Fibroblast of lung (primary cell): ENCODE measurements at regions not wholly inside any gene's neighbourhood (a gene's known extent, or its start where the extent isn't known, plus 50 kb on each side); places are given as distances from the start of the nearest gene placed in this dataset.

Source experiments
- DNase-seq, 2 donors: peaks; one replicate each; pipeline versions ENCODE4 v3.0.0 to v3.0.0-alpha.2; 2010; ENCODE audit warnings: low read depth in 2 of 2
- H2AFZ ChIP-seq: 2 replicates; pipeline ENCODE4 v1.5.1; 2012; ENCODE audit warnings: low read length, control low read depth, inconsistent platforms
- H3K27ac ChIP-seq: 2 replicates; pipeline ENCODE4 v1.5.1; 2011; ENCODE audit warnings: low read length, control low read depth; ENCODE audit not compliant: insufficient read depth
- H3K27me3 ChIP-seq: 2 replicates; pipeline ENCODE4 v1.5.1; 2011; ENCODE audit warnings: mild to moderate bottlenecking, low read length; ENCODE audit not compliant: control insufficient read depth, insufficient read depth
- H3K36me3 ChIP-seq: 2 replicates; pipeline ENCODE4 v1.5.1; 2011; ENCODE audit warnings: low read length; ENCODE audit not compliant: control insufficient read depth, insufficient read depth
- H3K4me1 ChIP-seq: 2 replicates; pipeline ENCODE4 v1.5.1; 2011; ENCODE audit warnings: low read length; ENCODE audit not compliant: control insufficient read depth, insufficient read depth; ENCODE audit errors: extremely low read depth
- H3K4me2 ChIP-seq: 2 replicates; pipeline ENCODE4 v1.5.1; 2011; ENCODE audit warnings: low read length, control low read depth; ENCODE audit not compliant: insufficient read depth; ENCODE audit errors: extremely low read depth
- H3K4me3 ChIP-seq, 4 experiments: fragments of 200-600 bp in 1 of 4; sonication (generic) in 1 of 4; replicated peaks in 1 of 4; 2 replicates each; pipeline ENCODE4 v1.5.1; 2011 to 2016; ENCODE audit warnings: low read length in 4 of 4, low read depth in 3 of 4, mild to moderate bottlenecking in 3 of 4, control low read depth in 2 of 4, inconsistent platforms in 1 of 4, mixed read lengths in 1 of 4; ENCODE audit not compliant: insufficient read depth in 1 of 4; ENCODE audit errors: control extremely low read depth in 1 of 4
- H3K79me2 ChIP-seq: 2 replicates; pipeline ENCODE4 v1.5.1; 2012; ENCODE audit warnings: mild to moderate bottlenecking, low read length, inconsistent platforms; ENCODE audit not compliant: control insufficient read depth, insufficient read depth
- H3K9ac ChIP-seq: 2 replicates; pipeline ENCODE4 v1.5.1; 2011; ENCODE audit warnings: mild to moderate bottlenecking, low read length, control low read depth; ENCODE audit not compliant: insufficient read depth
- H3K9me3 ChIP-seq: 2 replicates; pipeline ENCODE4 v1.5.1; 2012; ENCODE audit warnings: low read depth, low read length; ENCODE audit not compliant: control insufficient read depth, insufficient read depth
- H4K20me1 ChIP-seq: 2 replicates; pipeline ENCODE4 v1.5.1; 2011; ENCODE audit warnings: low read length; ENCODE audit not compliant: control insufficient read depth, insufficient read depth; ENCODE audit errors: extremely low read depth
- EZH2 ChIP-seq: IDR thresholded peaks from 2 replicates; pipeline ENCODE4 v1.5.1; 2012; ENCODE audit warnings: low read length, control low read depth, mild to moderate bottlenecking; ENCODE audit errors: missing control alignments
- TF ChIP-seq, protein P1 (sequence below), 2 donors: IDR thresholded peaks in 1 of 2; conservative IDR thresholded peaks in 1 of 2; 1 replicate in 1 of 2; 2 replicates in 1 of 2; pipeline ENCODE4 v1.5.1; 2011 to 2012; ENCODE audit warnings: low read length in 2 of 2, control low read depth in 1 of 2, inconsistent platforms in 1 of 2, low read depth in 1 of 2, mild to moderate bottlenecking in 1 of 2

DNA sequence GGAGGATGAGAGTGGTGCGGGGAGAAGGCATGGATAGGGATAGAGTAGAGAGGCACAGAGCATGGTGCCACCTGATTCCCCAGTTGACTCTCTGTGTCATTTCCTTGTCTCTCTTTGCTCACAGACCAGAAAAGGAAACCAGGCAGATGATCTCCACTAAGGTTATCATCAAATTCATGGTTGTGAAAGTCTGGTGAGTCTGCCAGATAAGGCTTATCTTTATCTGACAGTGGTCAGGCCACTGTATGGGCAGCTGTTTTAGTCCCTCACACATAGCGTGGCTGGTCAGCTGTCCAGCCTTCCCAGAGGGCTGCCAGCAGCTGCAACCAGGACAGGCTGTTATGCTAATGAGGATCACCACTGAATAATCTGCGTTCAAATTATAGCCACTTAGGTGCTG, 99.0 kb downstream of the ADRA2A start:
- H3K27me3 ChIP-seq = no peaks in the 10 kb centered on the region
- no peaks in the 10 kb centered on the region for H4K20me1 ChIP-seq
- H3K9me3 ChIP-seq = no peaks in the 10 kb centered on the region
- no peak for DNase-seq
- H2AFZ ChIP-seq = no peak overlapping the region
- H3K4me3 ChIP-seq = no peak overlapping the region
- H3K4me2 ChIP-seq = no peak overlapping the region
- H3K79me2 ChIP-seq = no peaks in the 10 kb centered on the region
- H3K36me3 ChIP-seq = no peaks in the 10 kb centered on the region
- H3K9ac ChIP-seq = no peak overlapping the region
- no peak overlapping the region for H3K27ac ChIP-seq
- H3K4me1 ChIP-seq = no peaks in the 10 kb centered on the region
- TF ChIP-seq, protein P1, sequence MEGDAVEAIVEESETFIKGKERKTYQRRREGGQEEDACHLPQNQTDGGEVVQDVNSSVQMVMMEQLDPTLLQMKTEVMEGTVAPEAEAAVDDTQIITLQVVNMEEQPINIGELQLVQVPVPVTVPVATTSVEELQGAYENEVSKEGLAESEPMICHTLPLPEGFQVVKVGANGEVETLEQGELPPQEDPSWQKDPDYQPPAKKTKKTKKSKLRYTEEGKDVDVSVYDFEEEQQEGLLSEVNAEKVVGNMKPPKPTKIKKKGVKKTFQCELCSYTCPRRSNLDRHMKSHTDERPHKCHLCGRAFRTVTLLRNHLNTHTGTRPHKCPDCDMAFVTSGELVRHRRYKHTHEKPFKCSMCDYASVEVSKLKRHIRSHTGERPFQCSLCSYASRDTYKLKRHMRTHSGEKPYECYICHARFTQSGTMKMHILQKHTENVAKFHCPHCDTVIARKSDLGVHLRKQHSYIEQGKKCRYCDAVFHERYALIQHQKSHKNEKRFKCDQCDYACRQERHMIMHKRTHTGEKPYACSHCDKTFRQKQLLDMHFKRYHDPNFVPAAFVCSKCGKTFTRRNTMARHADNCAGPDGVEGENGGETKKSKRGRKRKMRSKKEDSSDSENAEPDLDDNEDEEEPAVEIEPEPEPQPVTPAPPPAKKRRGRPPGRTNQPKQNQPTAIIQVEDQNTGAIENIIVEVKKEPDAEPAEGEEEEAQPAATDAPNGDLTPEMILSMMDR (conservative IDR thresholded peaks at IDR 0.05 in 1 of 2, IDR thresholded peaks at IDR 0.05 in 1 of 2; ENCODE audit: low read depth in 1 of 2, low read length in 2 of 2) = no peak

DNA sequence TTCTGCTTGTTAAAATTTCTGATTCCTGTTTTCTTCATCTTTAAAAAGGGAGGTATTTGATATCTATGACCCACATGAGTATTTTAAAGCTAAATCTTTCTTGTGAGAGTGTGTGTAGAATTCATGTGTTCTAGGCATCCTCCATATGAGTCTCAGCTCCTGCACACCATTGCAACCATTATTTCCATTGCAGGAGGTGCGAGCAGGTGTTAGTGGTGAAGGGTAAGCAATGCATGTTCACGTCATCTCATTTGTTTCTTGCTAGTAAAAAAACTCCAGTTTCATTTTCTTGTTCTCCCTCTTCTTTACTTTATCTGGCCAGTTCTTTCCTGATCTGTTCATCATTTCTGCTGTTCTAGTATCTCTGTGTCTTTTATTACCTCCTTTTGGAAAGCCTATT, 100.5 kb downstream of the ADRA2A start:
- Histone ChIP-seq H3K79me2 (no peaks in the 10 kb centered on the region), H3K36me3 (no peaks in the 10 kb centered on the region), H3K27me3 (no peaks in the 10 kb centered on the region), H3K9ac (no peak overlapping the region), H4K20me1 (no peaks in the 10 kb centered on the region), H3K4me3 (no peak overlapping the region), H3K4me1 (no peaks in the 10 kb centered on the region), H3K4me2 (no peak overlapping the region), H3K27ac (no peak overlapping the region), H2AFZ (no peak overlapping the region), H3K9me3 (no peaks in the 10 kb centered on the region)
- no peak for DNase-seq
- TF ChIP-seq, protein P1 (conservative IDR thresholded peaks at IDR 0.05 in 1 of 2, IDR thresholded peaks at IDR 0.05 in 1 of 2; ENCODE audit: low read depth in 1 of 2, low read length in 2 of 2) = no peak
- TF ChIP-seq EZH2 = no peak

DNA sequence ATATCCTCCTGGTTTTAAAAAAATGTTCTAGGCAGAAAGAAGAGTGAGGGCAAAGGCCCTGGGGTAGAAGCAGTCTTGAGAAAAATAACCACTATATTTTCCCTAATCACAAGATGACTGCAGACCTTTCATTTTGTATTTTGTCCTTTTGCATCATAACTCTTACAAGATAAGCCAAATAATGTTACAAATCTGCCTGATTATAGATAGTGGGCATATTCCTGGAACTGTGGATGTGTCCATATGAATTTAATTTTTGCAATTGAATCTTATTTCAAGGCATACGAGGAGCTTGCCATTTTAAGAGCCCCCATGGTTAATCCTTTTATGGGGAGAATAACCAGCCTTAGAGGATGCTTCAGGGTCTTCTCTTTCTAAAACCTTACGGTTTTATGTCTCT, 102.7 kb downstream of the ADRA2A start:
- Histone ChIP-seq H3K9me3 (no peaks in the 10 kb centered on the region), H3K4me2 (no peak overlapping the region), H4K20me1 (no peaks in the 10 kb centered on the region), H2AFZ (no peak overlapping the region), H3K27ac (no peak overlapping the region), H3K4me1 (no peaks in the 10 kb centered on the region), H3K36me3 (no peaks in the 10 kb centered on the region), H3K9ac (no peak overlapping the region), H3K79me2 (no peaks in the 10 kb centered on the region), H3K4me3 (no peak overlapping the region), H3K27me3 (no peaks in the 10 kb centered on the region)
- TF ChIP-seq EZH2 = no peak
- TF ChIP-seq, protein P1 (conservative IDR thresholded peaks at IDR 0.05 in 1 of 2, IDR thresholded peaks at IDR 0.05 in 1 of 2; ENCODE audit: low read depth in 1 of 2, low read length in 2 of 2) = no peak
- no peak for DNase-seq
